ENCODE measurements at regions not wholly inside any gene's neighbourhood (a gene's known extent, or its start where the extent isn't known, plus 50 kb on each side); places are given as distances from the start of the nearest gene placed in this dataset.

GRCh38 chr2:172373766-172374165 lies 53.6 kb upstream of the ITGA6 start:
- H3K27ac Mint-ChIP-seq: no peak overlapping the region
- peaks cover 0 to 5% (median 0%) of the 10 kb centered on the region in 3 donors for H3K36me3 Mint-ChIP-seq
- H3K4me3 Mint-ChIP-seq: no peak overlapping the region
- DNase-seq: no peak
- peaks cover 1 to 5% (median 2%) of the 10 kb centered on the region in 3 donors for H3K27me3 Mint-ChIP-seq (ENCODE audit: low read depth in 3 of 3)
- H3K9me3 Mint-ChIP-seq: no peaks in the 10 kb centered on the region
- H3K4me1 Mint-ChIP-seq: no peaks in the 10 kb centered on the region

- Mint-ChIP-seq H3K4me1 (no peaks in the 10 kb centered on the region), H3K9me3 (no peaks in the 10 kb centered on the region), H3K36me3 (no peaks in the 10 kb centered on the region), H3K27me3 (ENCODE audit: low read depth in 3 of 3) (peaks cover 2 to 4% (median 3%) of the 10 kb centered on the region in 3 donors), H3K27ac (no peak overlapping the region), H3K4me3 (no peak overlapping the region)
- DNase-seq: no peak
These were observed 52.8 kb upstream of the ITGA6 start for GRCh38 chr2:172374318-172375240.

- H3K4me1 Mint-ChIP-seq: no peaks in the 10 kb centered on the region
- H3K9me3 Mint-ChIP-seq: no peaks in the 10 kb centered on the region
These were observed 52.1 kb upstream of the ITGA6 start for GRCh38 chr2:172375251-172375650.

GRCh38 chr2:172376016-172376415 lies 51.4 kb upstream of the ITGA6 start:
- Mint-ChIP-seq H3K27ac (no peak overlapping the region), H3K9me3 (no peaks in the 10 kb centered on the region), H3K4me1 (no peaks in the 10 kb centered on the region), H3K4me3 (no peak overlapping the region), H3K27me3 (ENCODE audit: low read depth in 3 of 3) (peaks cover 2 to 4% (median 3%) of the 10 kb centered on the region in 3 donors), H3K36me3 (no peaks in the 10 kb centered on the region)
- no peak for DNase-seq

More at GRCh38 chr2:172375251-172375650, 52.1 kb upstream of the ITGA6 start:
- H3K4me3 Mint-ChIP-seq: no peak overlapping the region
- H3K27me3 Mint-ChIP-seq (ENCODE audit: low read depth in 3 of 3): peaks cover 2 to 4% (median 3%) of the 10 kb centered on the region in 3 donors
- H3K36me3 Mint-ChIP-seq: no peaks in the 10 kb centered on the region
- no peak overlapping the region for H3K27ac Mint-ChIP-seq
- no peak for DNase-seq

GRCh38 chr2:172376505-172377125 lies 50.8 kb upstream of the ITGA6 start:
- no peaks in the 10 kb centered on the region for H3K4me1 Mint-ChIP-seq
- no peak overlapping the region for H3K27ac Mint-ChIP-seq
- no peak overlapping the region for H3K4me3 Mint-ChIP-seq
- H3K36me3 Mint-ChIP-seq: no peaks in the 10 kb centered on the region
- H3K27me3 Mint-ChIP-seq (ENCODE audit: low read depth in 3 of 3): peaks cover 2 to 6% (median 3%) of the 10 kb centered on the region in 3 donors
- H3K9me3 Mint-ChIP-seq: no peaks in the 10 kb centered on the region
- DNase-seq: no peak

- Mint-ChIP-seq H3K9me3 (no peaks in the 10 kb centered on the region), H3K36me3 (no peaks in the 10 kb centered on the region), H3K4me1 (no peaks in the 10 kb centered on the region), H3K27me3 (ENCODE audit: low read depth in 3 of 3) (peaks cover 2 to 5% (median 3%) of the 10 kb centered on the region in 3 donors), H3K4me3 (no peak overlapping the region), H3K27ac (no peak overlapping the region)
- DNase-seq: no peak
These were observed 50.0 kb upstream of the ITGA6 start for GRCh38 chr2:172377408-172377807.
